GM19328 (cell line): ENCODE measurements at regions not wholly inside any gene's neighbourhood (a gene's known extent, or its start where the extent isn't known, plus 50 kb on each side); places are given as distances from the start of the nearest gene placed in this dataset.
"Not testable (repeated sequence)": the region's sequence is repeated elsewhere in the genome, so short reads cannot be mapped to it uniquely, and the experiment has no call there.

ENCODE experiments used
- ATAC-seq: cut with Tn5 transposase; IDR thresholded peaks from one replicate; pipeline ENCODE4 v1.9.1; 2021; ENCODE audit warnings: mild to moderate bottlenecking, moderate library complexity; ENCODE audit not compliant: unreplicated experiment

DNA sequence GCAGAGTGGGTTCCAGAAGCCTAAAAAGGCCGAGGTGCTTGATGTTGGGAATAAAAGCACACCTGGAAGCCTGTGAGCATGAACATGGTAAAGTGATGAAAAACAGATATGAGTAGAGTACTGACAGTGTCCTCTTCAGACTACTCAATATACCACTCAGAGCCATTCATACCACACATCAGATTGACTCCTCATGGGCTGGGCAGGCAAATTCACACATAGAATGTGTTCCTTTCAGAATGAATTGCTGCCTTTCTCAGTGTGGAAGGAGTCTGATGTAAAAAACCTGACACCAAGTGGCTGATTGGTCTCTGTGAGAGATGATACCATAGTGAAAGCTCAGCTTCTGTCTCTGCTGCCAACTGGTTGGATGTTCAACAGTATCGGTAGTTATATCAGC is 442.7 kb downstream of the RAPGEF2 start:
- no peak for ATAC-seq

DNA sequence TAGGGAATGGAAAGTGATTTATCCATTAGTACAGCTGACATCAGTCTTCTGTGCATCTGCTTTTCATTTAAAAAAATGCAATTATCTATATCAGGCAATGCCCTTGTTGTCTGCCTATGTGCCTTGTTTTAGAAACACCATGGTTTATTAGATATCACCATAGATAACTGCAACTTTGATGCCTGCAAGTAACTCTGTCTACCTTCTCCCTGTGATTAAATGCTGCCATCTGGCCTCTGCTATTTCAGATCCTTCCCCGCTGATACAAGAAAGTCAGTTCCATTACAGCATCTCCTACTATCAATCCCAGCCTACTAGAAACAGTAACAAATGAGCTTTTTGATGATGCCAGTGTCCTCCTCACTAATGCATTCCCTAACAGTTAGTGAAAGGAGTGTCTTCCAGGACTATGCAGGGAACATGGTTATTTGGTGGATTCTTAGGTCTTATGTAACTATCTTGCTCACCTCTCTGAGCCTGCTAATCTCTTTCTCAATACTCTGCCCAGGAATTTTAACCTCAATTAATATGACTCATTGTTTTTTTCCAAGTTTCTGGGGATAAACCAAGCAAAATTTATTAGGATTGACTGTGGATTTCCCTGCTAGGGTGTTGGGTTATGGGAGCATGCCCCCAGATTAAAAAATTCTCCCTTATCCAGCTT is 444.9 kb downstream of the RAPGEF2 start:
- no peak for ATAC-seq

DNA sequence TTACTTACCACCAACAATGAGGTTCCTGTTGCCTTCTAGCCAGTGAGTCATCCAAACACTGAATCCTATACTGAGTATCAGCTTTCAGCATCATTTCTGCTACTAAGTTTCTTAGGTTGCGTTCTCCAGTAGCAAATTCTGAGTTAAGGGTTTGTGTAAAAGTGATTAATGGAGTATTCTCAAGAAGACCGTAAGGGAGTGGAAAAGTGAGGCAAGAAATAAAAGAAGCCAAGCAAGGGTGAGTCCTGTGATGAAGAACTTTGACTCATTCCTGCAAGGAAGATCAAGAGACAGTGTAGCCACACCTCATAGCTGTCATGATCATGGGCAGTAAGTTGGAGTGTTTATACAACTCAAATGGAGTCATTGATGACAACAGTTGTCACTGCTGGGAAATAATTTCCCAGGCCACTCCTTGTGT is 446.2 kb downstream of the RAPGEF2 start:
- no peak for ATAC-seq

DNA sequence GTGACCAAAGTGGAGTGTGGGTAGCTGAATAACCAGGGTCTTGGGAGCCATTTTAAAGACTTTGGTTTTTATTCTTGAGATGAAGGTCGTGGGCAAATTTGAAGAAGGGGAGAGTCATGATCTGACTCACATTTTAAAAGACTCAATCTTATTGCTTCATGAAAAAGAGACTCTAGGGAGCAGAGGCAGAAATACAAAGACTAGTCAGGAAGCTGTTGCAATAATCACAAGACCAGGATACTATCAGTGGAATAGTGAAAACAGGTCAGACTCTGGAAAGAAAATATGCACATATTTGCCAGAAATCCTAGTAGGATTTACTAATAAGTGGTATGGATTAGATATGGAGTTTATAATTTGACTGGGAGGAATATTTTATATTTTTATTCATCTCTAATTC is 448.4 kb downstream of the RAPGEF2 start:
- no peak for ATAC-seq

DNA sequence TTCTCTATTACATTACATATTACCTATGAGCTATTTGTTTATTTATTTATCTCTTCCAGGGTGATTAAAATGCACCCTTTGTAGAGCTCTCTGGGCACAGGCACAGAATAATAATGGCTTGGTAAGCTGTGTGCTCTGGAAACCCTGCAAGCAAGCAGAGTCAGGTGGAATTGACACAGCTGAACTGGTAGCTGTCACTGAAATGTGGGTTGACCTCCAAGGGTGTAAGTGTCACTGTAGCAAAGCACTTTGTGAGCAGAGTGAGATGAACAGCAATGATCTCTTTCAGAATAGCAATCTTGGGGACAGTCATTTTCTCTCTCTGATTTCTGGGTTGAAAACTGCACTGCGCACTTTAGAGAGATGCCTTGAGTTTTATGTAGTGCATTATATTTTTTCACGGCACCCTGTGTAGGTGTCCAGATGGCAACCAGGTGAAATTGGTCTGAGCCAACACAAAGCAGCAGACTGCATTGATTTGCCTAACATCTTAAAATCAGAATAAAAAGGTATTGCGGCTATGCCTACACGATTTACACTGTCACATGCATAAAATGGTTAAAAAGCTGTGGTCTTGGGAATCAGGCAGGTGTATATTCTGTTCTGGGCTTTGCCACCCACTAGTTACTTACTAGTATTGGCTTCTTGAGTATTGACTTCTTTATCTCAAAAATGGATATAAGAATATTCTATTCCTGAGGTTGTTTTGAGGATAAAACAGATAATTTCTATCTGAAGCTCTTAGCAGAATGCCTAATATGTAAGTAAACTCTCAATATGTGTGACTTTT is 450.3 kb downstream of the RAPGEF2 start:
- ATAC-seq = no peak

DNA sequence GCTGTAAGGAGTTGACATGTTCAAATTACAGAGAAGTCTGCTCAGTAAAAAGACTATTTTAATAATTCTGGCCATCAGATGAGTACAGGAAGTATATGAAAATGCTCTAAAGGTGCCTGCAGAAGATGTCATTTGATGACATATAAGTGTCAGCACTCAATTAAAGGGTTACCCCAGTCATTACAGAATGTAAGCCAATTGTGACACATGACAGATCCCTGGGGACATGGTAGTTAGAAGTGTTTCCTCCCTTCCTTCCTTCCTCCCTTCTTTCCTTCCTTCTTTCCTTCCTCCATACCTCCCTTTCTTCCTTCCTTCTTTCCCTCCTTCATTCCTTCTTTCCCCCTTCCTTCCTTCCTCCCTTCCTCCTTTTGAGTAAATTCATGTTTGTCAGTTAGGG is 453.0 kb downstream of the RAPGEF2 start:
- no peak for ATAC-seq

DNA sequence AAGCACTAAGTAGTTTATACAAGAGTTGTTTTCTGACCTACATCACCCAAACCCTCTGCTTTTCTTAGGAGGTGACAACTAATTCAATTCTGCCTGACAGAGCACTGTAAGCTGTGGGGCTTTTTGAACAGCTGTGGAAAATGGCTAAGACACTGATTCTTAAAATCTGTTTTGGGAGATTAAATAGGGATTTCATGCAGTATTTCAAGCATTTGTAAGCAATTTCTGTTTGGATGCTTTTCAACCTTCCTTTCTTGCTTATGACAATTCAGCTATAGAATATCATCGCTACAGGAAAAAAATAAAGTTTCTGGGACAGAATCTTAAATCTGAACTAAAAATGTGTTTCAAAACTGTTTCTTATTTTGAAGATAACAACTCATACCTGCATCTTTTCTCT is 459.5 kb downstream of the RAPGEF2 start:
- no peak for ATAC-seq

DNA sequence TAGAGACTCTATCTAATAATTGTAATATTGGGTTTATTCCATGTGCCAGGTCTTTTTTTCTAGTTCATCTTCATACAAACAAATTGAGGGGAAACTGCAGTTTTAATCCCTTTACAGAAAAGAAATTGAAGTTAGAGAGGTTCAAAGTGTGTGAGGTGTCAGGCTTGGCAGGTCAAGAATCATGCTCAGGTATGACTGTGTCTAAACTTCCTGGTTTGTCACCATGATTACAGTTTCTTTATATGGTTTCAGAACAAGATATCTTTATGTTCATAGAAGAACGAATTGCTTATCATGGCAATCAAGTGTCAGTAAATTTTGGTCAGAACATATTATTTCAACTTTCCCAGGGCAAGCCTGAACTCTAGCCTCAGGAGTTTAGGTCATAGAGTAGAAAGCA is 460.4 kb downstream of the RAPGEF2 start:
- no peak for ATAC-seq

DNA sequence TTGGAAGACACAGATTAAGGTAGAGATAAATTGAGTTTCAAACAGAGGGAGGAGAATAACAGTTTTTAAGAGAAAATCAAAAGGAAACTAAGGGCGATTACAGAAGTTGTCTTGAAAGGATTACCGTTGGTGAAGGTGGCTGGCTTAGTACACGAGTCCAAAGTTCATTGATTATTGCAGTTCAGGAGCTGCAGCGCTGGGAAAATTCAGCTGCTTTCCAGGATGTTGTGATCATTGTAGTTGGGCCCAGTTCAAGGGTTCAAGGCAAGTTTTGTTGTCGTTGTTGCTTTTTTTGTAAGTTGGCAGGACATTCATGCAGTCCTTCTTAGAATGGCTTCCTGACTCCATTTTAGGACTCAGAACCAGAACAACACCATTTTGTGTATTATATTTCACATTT is 461.7 kb downstream of the RAPGEF2 start:
- ATAC-seq = no peak

DNA sequence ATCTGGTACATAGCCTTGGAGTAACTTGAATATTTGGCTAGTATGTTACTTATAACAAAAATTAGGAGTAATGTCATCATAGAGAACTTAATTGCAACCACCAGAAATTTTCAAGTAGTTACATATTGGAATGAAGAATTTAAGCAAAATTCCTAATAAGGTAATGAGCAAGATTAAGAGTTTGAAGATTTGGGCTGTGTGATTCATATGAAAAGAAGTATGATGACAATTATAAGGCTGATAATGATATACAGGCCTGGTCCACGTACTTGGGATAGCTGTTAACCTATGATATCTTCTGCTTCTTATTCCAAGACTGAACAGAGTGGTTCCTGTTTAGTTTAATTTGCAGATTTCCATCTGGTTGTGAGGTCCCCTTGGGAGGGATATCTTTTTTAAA is 463.9 kb downstream of the RAPGEF2 start:
- no peak for ATAC-seq

DNA sequence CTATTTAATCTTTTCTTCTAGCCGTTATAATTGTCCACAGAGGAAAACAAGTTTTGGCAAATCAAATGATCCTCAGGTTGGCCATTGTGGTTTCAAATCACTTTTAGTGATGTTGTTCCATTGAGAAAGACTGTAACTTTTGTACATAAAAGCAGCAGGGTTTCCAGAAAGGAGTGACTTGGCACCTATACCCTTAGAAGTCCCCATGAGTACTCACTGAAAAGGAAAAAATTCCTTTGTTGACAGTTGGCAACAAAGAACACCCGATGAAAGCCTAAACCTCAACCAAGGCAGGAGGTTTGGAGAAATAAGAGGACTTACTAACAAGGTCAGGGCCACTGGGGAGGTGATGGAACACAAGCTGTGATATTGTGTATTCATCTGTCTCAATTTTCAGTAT is 474.4 kb downstream of the RAPGEF2 start:
- no peak for ATAC-seq

DNA sequence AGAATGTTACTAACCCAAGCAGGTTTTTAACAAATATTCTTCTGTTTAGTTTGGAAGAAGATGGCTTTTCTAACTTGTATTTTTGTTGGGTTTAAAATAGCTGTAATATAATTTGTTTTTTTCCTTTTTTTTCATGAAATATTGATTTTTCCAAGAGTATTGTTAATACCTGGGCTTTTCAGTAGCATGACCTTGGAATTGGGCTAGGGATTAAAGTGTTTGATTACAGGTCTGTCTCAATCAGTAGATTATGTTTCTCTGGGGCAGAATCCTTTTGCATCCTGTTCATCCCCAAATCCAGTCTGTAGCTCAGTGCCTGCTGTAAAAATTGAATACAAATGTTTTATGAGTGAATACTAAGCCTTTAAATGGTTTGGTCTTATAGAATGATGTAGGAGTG is 479.8 kb downstream of the RAPGEF2 start:
- no peak for ATAC-seq

DNA sequence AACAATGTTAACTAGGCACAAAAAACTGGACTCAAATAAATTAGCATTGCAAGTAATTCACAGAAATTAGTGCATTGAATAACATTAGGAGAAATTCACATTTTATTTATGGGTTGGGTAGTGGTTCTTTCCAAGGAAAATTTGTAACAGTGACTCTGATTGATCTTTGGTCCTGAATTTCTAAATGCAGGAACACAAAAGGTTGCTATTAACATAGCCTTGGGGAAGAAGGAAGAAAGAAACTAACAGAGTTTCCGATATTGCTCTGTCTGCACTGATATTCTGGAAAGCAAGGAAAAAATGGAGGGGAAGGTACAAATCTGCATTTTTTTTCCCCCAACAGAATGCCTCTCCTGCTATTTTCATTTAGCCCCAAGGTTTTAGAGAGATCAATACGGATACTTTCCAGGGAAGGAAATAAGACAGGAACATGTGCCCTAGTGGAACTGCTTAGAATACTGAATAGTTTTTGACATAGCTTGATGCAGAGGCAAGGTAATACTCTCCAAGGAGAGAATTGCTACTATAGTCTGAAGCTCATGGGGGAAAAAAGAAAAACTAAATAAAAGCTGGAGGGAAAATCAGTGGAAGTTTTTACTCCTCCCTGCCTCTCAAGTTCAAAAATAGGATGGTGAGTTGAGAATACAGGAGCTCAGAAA is 490.1 kb downstream of the RAPGEF2 start:
- no peak for ATAC-seq

DNA sequence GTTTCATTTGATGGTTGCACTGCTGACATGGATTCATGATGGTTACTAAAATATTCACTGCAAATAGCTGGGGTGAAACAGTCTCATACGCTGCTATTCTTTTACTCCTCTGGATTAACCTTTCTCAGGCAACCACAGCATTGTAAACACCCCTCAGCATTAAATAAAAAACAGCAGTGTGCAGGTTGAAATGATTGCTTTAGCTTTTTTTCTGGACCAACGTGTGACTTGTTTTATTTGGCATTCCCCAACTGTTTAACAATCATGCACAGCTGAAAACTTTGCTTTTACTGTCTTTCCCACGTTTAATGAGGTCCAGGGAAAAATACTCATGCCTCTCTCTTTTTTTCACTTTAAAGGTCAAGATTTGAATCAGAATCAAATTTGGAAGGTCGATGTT is 490.8 kb downstream of the RAPGEF2 start:
- no peak for ATAC-seq

DNA sequence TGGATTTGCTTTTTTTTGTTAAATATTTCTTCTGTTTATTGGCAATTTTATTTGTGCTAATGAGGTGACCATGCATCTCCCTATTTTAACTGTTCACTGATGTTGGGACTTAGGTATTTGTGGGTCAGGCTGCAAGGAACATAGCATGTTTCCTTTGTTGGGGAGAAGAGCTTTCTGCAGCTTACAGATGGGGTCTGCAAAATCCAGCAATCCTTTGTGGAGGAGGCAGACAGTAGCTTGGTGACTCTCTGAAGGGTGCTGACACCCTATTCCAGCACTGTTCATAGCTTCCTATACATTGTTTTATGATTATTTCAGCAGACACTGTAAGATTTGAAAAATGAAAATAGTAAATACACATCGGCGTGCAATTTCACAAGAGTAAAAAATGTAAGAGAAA is 491.7 kb downstream of the RAPGEF2 start:
- ATAC-seq = no peak

DNA sequence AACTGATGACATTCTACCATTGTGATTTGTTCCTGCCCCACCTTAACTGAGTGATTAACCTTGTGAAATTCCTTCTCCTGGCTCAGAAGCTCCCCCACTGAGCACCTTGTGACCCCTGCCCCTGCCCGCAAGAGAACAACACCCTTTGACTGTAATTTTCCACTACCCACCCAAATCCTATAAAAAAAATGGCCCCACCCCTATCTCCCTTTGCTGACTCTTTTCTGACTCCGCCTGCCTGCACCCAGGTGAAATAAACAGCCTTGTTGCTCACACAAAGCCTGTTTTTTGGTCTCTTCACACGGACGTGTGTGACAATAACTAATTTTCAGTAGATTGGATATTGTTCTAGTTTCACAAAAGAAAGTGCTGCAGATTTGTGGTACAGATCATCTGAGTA is 492.2 kb downstream of the RAPGEF2 start:
- not testable (repeated sequence) for ATAC-seq

DNA sequence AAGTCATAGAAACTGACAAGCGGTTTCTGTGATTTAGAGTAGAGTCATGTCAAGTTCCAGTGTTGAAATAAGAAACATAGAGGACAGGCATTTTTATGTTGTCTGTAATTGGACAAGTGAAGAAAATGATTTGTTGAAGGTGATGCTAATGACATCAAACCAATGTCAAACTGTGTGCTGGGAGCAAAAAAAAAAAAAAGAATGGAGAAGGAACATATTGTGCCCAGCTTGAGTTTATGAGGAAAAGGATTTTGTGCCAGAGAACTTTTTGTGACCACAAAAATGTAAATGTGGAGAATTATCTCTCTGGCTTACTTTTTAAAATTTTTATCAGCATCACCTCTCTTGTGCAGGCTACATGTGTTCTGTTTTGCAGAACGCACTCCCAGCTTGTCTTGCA is 495.7 kb downstream of the RAPGEF2 start:
- ATAC-seq = no peak

DNA sequence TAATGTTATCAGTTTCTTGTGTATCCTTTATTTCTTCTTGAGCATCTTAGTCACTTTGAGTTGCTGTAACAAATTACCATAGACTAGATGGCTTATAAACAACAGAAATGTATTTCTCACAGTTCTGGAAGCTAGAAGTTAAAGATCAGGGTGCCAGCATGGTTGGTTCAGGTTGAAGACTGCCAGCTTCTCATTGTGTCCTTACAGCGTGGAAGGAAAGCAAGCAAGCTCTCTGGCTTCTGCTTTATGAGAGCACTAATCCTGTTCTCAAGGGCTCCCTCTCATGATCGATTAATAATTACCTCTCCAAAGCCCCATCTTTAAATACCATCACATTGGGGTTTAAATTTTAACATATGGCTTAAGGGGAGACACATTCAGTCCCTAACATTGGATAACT is 497.2 kb downstream of the RAPGEF2 start:
- no peak for ATAC-seq

DNA sequence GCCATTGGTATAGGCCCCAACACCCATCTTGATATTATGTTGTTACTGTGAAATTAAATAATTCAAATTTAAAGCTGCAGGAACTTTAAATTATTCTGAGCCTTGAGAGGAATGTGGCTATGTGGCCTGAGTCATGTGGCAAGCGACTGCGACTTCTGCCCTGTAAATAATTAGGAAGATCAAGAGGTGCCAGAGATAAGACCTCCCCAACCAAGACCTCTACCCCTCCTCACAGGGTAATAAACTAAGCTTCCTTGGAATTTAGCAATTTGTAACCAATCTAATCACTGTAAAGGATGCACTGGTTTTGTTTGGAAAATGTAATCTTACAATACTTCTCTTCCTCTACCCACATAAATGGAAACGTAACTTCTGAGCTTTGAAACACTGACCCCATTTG is 501.9 kb downstream of the RAPGEF2 start:
- no peak for ATAC-seq

DNA sequence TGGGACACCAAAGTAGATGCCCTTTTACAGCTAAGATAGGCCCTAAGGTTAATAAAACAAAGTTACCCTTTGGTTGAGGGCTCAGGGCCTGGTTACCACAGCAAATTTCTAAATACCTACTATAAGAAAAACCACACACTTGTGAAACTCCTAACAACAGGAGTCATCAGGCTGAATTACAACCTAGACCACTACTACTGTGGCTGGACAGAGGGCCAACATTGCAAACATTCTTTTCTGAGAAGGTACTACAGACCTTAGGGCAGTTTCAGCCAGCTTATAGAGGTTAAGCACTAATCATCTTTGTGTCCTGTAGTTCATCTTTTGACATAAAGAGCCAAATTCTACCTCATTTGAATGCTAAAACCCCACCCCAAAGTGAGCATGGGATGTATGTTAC is 504.0 kb downstream of the RAPGEF2 start:
- no peak for ATAC-seq

DNA sequence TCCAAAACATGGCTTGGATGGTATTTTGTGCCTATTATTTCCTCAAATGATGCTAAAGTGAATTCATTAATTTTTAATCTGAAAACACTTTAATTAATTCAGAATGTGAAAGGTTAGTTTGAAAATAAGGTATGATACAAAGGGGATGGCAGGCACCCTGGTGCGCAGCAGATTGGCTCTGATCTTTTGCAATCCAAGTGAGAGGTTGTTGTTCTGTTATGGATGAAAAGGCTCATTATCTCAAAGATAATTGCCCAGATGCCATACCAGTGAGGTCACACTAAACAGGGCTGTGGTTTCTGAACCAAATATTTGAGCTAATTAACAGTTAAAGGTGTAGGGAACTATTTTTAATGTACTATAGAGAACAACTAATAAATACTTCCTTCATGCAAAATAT is 504.9 kb downstream of the RAPGEF2 start:
- no peak for ATAC-seq

DNA sequence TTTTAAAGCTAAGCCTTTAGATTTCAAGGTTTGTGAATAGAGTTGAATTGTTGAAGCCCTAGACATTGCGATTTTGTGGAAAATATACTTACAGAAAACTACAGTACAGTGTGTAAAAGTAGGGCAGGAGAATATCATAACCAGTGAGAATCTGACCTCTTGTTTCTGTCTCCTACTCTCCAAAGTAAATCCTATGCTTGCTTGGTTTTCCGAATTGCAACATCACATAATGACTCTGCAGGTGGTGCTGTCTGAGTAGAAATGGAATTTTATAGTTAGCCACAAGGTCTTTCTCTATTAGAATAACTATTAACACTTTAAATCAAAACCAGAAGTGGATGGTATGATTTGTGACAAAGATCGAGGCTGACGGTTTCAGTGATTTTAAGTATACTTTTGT is 505.6 kb downstream of the RAPGEF2 start:
- no peak for ATAC-seq
